ENCODE measurements at regions not wholly inside any gene's neighbourhood (a gene's known extent, or its start where the extent isn't known, plus 50 kb on each side); places are given as distances from the start of the nearest gene placed in this dataset.

DNA sequence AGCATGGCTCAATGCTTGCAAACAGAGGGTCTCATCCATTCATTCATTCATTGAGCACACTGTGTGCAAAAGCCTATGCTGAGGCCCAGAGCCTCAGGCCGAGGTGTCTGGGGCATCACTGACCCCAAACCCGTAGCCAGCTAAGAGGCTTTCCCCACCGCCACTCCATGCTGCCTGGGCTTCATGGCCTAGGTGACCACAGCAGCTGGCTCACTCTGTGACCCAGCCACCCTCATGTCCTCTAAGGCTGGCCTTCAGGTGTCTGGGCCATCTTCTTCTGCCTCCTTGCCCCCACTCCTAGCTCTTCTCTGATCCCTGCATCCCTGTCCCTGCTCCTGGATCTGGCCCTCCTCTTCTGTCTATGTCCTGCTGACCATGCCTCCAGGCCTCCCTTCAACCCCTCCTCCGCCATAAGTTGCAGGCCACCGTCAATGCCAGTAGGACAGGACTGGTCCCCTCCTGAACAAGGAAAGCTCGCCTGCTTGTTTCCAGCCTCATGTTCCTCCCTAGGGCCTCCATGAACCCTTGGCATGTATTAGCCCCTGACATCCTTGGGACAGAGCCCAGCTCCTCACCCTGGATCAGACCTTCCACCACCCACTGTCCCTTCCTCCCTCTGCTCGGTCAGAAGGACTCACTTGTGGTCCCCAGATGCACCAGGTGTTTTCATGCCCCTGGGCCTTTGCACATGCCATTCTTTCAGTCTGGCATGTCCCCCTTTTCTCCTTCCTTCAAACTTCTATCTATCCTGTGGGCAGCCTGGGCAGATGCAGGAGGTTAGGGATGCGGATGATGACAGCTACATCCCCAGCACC, 92.8 kb downstream of the MYEOV start:
- Histone ChIP-seq H3K23ac (ENCODE audit: low read depth, low read length) (no peak overlapping the region), H2BK5ac (ENCODE audit: low read depth, low read length, poor library complexity, severe bottlenecking) (no peak overlapping the region), H2BK15ac (ENCODE audit: low read depth, low read length) (no peak overlapping the region), H3K4ac (ENCODE audit: low read depth, low read length) (no peak overlapping the region), H3K79me1 (ENCODE audit: low read depth in 1 of 2, low read length in 2 of 2) (no peaks in the 10 kb centered on the region), H3K9me3 (ENCODE audit: control insufficient read depth, insufficient read depth, low read length) (peaks cover 11% of the 10 kb centered on the region), H4K5ac (ENCODE audit: low read depth, low read length) (no peak overlapping the region), H4K20me1 (ENCODE audit: insufficient read depth, low read length) (no peaks in the 10 kb centered on the region), H3K14ac (replicated peaks; ENCODE audit: low read depth, low read length) (no peak overlapping the region), H3K56ac (ENCODE audit: extremely low read depth, insufficient read depth, low read length) (no peak overlapping the region), H2AK5ac (ENCODE audit: low read depth, low read length) (no peak overlapping the region), H3K18ac (ENCODE audit: low read depth, low read length) (no peak overlapping the region), H2BK20ac (ENCODE audit: low read depth, low read length) (no peak overlapping the region), H3K36me3 (ENCODE audit: control insufficient read depth, insufficient read depth, low read length) (no peaks in the 10 kb centered on the region), H2AK9ac (replicated peaks; ENCODE audit: low read depth, low read length, poor library complexity) (no peak overlapping the region), H4K8ac (ENCODE audit: low read depth in 2 of 2, low read length in 2 of 2) (no peak overlapping the region), H3K4me1 (ENCODE audit: control insufficient read depth, insufficient read depth, low read length) (no peaks in the 10 kb centered on the region), H2BK120ac (ENCODE audit: low read depth, low read length) (no peak overlapping the region), H2AFZ (replicated peaks; ENCODE audit: low read length, poor library complexity) (no peak overlapping the region), H3K9ac (ENCODE audit: low read depth, low read length) (no peak overlapping the region), H4K91ac (ENCODE audit: insufficient read depth, low read depth, low read length) (no peak overlapping the region), H3K9me1 (ENCODE audit: insufficient read depth, low read length) (no peaks in the 10 kb centered on the region), H3K27me3 (ENCODE audit: control insufficient read depth, insufficient read depth, low read length) (peaks cover 7% of the 10 kb centered on the region; the same call in 1 of the 2 replicates), H3K4me3 (ENCODE audit: insufficient read depth, low read depth, low read length) (no peak overlapping the region), H3K27ac (ENCODE audit: insufficient read depth, low read length) (no peak overlapping the region), H3K4me2 (ENCODE audit: low read depth, low read length) (no peak overlapping the region)
- no TSS peak for BruUV-seq (replicated peaks)
- in situ Hi-C loops (cut with MboI; ENCODE audit: low sequenced_read_pairs): no loop called here
- TF ChIP-seq BHLHE40 (IDR thresholded peaks at IDR 0.05; ENCODE audit: low read depth, low read length) (no peak), CEBPB (IDR thresholded peaks at IDR 0.05; ENCODE audit: low read depth, low read length) (no peak), RCOR1 (IDR thresholded peaks at IDR 0.05; ENCODE audit: insufficient replicate concordance, low read length) (no peak), MXI1 (IDR thresholded peaks at IDR 0.05; ENCODE audit: borderline replicate concordance, low read depth, low read length) (no peak), MAFK (IDR thresholded peaks at IDR 0.05; ENCODE audit: low read depth, low read length) (no peak), RAD21 (IDR thresholded peaks at IDR 0.05; ENCODE audit: low read length) (no peak)
- TF ChIP-seq, protein P1, sequence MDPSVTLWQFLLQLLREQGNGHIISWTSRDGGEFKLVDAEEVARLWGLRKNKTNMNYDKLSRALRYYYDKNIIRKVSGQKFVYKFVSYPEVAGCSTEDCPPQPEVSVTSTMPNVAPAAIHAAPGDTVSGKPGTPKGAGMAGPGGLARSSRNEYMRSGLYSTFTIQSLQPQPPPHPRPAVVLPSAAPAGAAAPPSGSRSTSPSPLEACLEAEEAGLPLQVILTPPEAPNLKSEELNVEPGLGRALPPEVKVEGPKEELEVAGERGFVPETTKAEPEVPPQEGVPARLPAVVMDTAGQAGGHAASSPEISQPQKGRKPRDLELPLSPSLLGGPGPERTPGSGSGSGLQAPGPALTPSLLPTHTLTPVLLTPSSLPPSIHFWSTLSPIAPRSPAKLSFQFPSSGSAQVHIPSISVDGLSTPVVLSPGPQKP (IDR thresholded peaks at IDR 0.05; ENCODE audit: borderline replicate concordance, low read depth, low read length): no peak
- ChIA-PET CTCF (no interaction called here), POLR2A (ENCODE audit: unreplicated experiment) (no interaction called here)
- intact Hi-C loops (cut with micrococcal nuclease): no loop called here
- DNase-seq: no peak
- ATAC-seq (ENCODE audit: low read depth): no peak
- WGBS, 2 experiments (ENCODE audit: extremely low coverage in 2 of 2, insufficient read length in 1 of 2): 89% methylated on average over 3 of the region's 8 CpGs; no CpG with 5 or more reads in 1 of the 2 experiments
- dilution Hi-C loops (cut with HindIII; ENCODE audit: low sequenced_read_pairs, unreplicated experiment): no loop called here

Measured in IMR-90 (cell line).